HG02623 (cell line): ENCODE measurements at regions not wholly inside any gene's neighbourhood (a gene's known extent, or its start where the extent isn't known, plus 50 kb on each side); places are given as distances from the start of the nearest gene placed in this dataset.

Experiments used
- ATAC-seq: cut with Tn5 transposase; IDR thresholded peaks from one replicate; pipeline ENCODE4 v1.9.1; 2021; ENCODE audit warnings: moderate library complexity; ENCODE audit not compliant: unreplicated experiment

DNA sequence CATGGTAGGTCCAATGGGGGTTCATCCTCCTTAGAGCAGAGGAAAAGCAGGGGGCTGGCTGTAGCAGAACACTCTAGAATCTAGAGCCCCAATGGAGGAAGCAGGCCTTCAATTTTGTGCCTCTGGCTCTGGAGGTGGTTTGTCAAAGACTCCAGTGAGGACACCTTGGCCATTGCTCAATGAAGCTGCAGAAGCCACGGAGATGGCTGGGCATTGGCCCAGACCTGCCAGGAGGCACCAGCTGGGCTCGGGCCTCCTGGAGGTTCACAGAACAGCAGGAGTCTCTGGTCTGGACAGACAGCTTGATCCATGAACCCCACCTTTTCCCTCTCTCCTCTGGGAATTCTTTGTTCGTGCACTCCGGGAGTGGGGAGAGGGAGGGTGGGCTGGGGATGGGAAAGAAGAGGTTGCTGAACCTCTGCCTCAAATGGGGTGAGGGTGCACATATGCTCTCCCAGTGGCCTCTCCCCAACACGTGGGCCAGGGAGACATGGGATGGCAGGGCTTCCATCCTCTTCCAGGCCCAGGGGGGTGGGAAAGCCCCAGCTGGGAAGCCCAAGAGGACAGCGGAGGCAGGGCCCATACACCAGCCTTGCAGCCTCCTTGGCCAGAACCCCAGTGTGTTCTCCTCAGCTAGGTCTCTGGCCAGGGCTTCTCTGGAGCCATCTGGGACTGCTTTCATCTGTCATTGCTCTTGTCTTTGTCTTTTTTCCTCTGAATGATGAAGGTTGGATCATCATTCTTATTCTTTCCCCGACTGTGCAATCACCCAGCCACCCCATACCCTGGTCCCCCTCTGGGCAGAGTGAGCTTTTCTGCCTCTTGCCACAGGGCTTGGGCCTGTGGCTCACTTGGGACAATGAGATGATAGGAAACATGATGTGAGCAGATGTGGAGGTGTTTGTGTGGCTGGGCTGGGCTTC lies 1019.4 kb downstream of the BRD1 start:
- no peak for ATAC-seq

DNA sequence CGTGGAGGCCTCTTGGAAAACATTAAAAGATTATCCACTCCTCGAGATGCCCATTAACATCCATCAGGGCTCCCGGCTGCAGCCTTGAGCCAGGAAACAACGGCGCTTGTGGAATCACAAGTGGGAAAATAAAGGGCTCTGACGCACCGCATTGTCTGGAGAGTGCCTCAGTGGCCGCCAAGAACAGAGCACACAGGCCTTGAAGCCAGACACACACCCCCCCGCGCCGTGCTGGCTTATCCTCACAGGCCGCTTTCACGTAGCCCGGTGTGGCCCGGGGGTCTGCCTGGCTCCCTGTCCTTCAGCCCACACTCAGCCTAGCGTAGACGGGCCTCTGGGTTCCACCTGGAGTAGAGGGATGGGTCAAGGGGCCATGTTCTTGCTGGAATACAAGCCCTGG lies 1020.5 kb downstream of the BRD1 start:
- ATAC-seq = no peak

DNA sequence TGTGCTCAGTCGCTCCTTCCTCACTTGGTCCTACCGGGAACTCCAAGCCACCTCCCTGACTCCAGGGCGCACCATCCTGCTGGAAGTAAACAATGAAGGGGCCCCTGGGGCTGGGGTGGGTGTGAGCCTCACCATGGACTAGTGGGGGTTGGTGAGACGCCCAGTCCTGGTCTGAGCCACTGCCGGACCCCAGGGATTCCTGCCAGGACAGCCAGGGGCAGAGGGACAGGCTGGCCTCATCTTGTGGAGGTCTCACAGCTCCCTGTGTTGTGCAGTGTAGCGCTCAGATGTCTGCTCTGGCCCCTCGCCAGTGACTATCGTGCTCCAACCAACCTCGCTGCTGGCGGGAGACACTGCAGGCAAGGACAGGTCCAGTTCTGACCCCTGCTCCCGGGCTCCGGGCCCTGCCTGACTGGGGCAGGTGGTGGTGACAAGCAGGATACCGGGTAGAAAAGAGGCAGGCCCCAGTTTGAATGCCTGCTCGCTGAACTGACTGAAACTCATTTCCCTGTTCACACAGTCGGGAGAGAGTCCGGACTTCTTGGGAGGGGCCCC lies 1021.4 kb downstream of the BRD1 start:
- ATAC-seq = no peak

DNA sequence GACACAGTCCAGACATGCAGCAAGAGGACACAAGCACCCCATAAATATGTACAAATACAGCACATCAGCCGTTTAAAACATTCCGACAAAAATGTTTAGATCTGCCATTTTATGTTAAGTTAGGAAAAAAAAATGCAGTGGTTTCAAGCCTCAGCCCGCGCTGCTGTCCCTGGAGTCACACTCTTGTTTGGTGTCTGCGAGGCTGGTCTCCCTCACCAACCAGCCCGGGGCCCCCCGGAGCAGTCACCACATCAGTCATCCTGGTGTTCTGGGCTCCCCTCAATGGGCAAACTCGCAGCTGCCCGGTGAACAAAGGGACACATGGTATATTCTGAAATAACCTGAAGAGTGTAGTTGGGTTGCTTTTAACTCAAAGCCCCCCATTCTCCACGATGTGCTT lies 1022.2 kb downstream of the BRD1 start:
- ATAC-seq = no peak

DNA sequence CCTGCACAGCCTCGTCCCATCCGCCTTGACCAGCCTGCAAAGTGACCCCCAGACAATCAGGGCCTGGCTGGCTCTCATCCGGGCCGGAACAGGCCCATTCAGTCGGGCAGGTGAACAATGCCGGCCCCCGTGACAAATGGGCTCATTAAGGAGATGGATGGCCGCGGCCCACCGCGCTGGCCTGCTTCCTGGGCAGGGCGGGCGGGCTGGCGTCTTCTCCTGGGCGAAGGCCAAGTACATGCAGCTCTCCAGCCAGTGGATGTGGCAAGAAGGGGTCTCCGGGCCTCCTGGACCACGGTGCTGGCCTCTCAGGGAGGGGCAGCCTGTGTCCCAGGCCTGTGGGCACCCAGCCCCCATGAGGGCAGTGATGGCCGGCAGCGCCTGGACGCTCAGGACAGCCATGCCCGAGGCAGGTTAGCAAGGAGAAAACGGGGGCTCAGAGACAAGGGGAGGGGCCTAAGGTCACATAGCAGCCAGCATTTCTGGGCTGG lies 1022.8 kb downstream of the BRD1 start:
- no peak for ATAC-seq

DNA sequence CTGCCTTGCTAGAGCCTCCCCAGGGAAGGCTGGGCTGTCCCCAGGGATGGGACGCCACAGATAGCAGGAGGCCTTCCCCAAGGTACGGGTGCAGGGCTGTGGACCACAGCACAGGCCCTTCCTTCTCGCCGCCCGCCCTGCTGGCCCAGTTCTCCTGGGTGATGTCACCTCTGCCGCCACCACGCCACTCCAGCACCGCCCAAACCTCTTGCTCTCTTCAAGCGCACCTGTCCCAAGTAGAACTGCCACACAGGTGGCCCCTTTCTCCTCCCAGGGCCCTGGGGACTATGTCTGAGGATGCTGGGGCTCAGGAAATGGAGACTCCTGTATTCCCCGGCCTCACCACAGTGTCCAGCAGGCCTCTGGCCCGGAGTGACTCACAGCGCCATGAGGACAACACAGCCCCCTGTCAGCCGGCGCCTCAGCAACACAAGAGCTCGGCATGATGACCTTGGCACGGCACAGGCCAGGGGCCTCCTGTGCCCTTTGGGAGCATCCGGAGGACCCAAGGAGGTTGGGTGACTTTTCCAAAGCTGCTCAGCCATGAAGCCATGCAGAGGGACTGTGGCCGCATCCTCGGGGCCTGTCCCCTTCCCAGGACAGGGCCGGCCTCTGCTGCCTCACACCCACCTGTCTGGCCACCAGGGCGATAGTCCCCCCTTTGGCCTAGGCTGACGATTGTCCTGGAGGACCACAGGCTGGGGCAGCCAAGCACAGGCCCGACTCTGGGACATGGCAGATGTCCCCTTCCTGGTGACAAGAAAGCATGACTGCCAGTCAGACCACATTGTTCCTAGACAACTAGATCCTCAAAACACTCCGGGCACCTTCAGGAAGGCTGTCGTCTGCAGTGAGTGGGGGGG lies 1023.5 kb downstream of the BRD1 start:
- no peak for ATAC-seq

DNA sequence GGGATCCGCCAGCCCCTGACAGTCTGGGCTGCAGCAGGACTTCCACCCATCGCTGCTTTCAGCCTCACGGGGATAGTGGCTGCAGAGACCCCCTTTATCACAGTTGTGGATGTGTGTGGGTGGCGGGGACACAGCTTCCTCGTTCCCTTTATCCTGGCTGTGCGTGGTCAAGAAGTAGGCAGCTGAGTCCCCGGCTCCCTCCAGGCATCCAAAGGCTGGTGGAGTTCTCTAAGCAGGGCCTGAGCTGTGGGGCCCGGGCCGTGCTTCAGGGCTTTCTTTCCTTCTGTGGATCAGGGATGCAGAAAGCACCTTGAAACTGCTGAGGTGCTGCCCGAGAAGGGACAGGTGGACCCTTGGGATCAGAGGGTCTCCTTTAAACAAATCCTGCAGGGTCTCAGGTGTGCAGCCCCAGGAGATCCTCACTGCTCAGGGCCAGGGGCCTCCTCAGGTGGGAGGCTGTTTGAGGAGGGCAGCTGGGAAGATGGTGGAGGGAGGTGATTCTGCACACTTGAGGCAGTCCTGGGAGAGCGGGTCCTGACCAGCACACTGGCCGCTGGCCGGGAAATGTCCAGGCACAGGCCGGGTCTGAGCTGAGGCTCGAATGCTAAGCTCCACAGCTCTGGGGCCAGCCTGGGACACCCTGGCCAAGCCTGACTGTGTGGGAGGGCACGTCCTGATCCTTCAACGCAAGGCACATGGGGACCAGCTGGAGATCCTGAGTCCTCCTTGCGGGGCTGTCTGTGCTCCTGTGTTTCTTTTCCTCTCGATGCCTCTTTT lies 1024.3 kb downstream of the BRD1 start:
- no peak for ATAC-seq

DNA sequence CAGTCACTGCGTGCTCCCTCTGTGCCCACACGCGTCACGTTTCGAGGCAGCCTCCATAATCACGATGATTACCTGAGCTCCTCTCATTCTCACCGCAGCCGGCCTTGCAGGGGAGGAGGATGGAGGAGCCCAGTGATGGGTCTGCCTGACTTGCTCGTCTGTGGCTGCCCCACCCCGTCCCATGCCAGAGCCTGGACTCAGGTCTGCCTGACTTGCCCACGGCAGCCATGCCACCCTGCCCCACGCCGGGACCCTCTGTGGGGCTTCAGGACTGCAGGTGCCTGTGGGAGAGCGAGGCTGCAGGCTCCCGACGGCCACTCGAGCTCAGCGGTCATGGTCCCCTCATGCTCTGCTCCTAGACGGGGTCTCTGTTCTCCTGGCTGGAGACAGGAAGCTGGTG lies 1025.1 kb downstream of the BRD1 start:
- no peak for ATAC-seq

DNA sequence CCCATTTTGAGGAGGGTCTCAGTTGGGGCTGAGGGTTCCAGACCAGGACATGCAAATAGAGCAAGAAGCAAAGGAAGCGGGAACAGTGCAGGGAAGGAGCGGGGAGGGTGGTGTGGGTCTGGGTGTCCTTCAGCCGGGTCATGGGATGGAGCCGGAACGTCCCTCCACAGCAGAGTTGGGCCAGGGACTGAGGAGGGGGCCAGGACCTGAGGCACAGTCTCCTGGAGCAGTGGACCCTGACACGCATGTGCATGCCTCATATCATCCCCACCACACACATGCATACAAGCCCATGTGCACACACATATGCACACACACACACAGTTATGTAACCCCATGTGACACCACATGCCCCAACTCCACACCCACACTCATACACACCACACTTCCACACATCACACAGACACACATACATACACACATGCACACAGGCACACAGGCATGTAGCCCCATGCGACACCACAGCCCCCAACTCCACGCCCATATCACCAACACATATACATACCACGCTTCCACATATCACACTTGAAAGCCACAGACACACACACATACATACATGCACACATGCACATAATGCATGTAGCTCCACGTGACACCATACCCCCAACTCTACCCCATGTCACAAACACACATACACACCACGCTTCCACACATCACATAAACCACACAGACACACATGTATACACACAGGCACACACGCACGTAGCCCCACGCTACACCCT lies 1026.6 kb downstream of the BRD1 start:
- ATAC-seq = no peak

DNA sequence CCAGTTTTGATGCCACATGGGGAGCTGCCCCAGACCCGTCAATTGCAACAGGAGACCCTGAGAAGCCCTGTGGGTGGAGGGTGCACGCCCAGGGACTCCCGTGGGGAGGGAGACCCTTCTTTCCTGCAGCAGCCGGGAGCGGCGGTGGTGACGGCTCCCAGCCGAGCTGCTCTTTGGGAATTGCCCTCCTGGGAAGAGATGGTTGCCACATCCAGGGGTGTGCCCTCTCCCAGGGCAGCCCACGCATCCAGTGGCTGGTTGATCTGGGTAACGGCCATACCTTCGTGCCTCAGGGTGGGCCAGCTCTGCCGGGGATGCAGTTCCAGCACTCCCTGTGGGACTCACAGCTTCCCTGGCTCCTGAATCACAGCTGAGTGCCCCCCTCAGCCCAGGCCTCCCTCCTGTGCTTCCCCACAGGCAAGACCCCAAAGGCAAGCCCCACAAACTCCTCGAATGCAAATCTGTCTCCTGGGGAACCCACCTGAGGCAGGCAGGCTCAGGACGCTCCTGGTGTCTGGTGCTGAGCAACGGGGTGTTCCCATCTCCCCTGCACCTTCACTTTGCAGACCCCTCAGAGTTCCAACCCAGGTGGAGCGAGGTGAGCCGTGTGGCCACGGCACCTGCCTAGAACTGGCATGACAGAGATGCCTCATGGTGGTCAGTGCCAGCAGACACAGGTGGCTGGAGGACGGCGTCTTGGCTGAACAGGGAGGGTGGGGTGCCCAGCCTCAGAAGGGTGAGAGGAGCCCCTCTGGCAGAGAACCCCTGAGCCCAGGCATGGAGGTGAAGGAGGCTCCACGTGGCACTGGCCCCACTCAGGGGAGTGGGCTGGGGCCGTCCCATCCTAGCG lies 1027.4 kb downstream of the BRD1 start:
- no peak for ATAC-seq

DNA sequence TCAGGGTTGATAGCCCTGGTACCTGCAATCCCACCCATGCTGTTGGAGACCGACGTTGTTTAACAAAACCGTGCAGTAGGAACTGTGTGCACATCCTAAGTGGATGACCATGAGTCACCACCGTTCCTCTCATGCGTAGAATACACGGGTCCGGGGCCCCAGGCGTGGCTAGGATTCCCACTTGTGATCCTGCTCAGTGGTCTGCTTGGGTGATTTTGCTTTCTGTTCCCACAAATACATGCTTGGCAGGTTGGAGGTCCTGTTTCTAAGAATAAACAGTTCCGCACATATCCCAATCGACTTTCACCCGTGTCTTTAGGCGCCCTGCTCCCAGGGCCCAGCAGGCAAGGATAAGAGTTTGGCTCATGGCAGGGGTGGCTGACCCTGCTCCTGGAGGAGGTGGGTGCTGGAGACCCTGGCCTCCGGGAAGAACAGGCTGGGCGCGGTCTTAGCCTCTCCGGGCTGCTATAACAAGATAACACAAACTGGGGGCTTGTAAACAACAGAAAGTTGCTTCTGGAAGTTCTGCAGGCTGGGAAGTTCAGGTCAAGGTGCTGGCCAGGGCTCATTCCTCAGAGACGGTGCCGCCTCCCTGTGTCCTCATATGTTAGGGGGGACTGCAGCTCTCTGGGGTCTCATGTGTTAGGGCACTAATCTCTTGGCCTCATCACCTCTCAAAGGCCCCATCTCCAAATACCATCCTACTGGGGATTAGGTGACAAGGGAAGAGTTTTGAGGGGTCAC lies 1028.3 kb downstream of the BRD1 start:
- ATAC-seq = no peak

DNA sequence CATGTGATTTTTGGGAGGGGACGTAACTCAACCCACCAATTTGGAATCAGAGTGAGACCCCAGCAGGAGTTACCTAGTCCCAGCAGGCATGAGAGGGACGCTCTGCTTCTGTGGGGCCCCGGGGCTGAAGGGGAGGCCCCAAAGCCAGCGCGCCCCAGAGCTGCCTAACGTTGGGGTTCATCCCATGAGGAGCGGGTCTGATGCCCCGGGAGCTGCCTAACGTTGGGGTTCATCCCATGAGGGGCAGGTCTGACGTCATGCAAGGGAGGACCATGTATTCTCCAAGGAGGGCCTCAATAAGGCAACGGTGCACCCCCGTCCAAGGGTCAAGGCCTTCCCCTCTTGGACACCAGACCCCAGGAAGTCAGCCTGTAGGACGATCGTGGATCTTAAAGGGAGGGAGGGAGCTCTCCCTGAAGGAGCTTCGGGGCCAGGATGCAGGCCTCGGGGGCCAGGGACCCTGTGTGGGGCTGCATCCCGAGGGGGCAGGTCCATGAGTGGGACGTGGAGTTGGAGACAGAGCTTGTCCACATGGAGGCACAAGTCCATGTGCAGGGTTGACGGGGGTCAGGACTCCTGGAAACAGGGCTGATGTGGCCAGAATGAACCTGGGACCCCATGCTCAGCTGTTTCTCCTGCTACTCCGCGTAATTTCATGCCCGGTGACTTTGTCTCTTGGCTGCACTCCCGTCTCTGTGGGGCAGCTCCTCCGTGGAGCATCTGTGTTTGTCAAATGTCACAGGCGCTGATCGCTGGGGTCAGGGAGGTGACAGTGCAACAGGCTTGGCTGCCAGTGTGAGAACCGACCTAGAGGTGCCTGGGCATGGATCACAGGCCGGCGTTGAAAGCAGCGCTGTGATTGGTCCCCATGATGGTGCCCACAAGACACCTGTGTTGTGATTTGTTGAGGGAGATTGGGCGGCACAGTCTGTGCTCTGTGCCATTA lies 1029.1 kb downstream of the BRD1 start:
- no peak for ATAC-seq

DNA sequence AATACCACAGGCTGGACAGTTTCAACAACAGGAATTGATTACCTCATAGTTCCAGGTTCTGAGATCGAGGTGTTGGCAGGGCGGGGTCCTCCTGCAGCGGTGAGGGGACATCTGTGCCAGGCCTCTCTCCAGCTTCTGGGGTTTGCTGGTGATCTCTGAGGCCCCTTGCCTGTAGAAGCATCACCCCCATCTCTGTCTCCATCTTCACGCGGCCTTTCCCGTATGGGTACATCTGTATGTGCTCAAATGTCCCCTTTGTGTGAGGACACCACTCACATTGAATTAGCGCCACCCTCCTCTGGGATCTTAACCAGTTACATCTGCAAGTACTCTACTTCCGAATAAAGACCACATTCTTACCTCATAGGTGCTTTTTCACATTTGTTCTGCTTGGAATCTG lies 1029.9 kb downstream of the BRD1 start:
- ATAC-seq = no peak

DNA sequence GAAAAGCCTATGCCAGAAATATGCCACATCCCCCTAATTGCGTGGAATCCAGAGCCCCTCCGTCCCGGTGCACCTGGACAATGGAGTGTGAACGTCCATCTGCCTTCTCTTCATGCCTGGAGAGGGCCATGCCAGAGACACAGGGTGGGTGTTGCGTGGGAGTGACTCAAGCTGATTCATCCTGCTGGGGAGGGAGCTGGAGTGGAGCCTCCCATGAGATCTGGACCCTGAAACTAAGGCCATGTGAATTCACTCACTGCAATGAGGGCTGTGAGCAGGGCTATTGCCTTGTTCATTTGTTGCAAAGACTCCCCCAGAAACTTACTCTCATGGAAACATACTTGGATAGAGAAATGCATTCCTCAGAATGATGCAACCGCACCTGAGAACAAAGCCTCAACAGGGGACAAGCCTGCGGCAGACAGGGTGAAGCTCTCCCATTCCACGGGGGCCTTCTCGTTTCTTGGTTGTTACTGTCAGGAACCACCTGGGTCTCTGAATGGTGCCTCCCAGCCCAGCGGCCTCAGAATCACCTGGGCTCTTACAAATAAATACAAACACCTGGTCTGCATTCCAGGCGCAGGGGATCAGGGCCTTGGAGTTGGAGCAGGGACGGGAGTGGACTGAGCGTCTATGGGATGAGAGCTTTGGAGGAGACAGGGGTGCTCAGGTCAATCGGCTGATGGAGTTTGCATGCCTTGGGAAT lies 1031.2 kb downstream of the BRD1 start:
- ATAC-seq = no peak

DNA sequence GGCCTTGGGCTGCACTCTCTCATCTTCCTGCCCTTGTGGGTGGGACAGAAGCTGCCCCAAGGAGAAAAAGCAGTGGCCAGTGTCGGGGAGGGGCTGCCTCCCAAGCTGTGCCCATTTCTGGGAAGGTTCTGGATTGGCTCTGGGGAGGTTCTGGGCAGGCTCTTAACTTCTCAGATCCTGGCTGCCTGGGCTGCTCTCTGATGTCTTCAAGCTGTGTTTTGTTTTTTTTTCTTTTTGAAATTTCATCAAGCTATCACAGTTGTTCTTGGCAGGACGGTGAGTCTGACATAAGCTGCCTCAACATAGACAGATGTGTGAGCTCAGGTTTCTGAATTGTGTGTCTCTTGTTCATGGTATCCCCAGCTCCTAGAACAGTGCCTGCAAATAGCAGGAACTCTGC lies 1032.0 kb downstream of the BRD1 start:
- ATAC-seq = no peak

DNA sequence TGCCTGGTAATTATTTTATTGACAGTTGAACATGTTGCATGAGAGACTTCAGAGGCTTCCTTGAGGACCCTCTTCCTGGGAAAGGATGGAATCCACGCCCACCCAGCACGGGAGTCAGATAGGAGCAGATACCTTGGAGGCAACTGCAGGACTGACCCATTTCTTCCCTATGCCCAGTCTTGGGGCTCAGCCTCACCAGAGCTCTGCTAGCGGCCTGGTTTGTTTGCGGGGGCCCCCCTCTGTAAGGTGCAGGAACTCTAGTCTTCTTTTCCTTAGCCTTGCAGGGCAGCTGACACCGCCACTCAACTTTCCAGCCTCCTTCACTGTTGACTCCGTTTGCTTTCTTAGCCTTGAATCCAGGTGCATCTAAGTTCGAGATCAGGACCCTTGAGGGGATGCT lies 1032.8 kb downstream of the BRD1 start:
- no peak for ATAC-seq

DNA sequence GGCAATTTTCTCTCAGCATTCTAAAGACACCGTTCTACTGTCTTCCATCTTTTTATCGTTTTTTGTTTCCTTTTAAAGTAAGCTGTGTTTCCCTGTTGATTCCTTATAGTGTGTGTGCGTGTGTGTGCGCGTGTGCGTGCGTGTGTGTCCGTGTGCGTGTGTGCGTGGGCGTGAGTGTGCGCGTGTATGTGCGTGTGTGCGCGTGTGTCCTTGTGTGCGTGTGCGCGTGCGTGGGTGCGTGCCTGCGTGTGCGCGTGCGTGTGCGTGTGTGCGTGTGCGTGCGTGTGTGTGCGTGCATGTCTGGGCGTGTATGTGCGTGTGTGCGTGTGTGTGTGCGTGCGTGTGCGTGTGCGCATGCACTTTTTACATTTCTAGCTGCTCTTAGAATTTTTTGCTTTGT lies 1033.7 kb downstream of the BRD1 start:
- ATAC-seq = no peak
